Colonic mucosa (tissue), 4 donors: ENCODE measurements at regions not wholly inside any gene's neighbourhood (a gene's known extent, or its start where the extent isn't known, plus 50 kb on each side); places are given as distances from the start of the nearest gene placed in this dataset.

Experiments
- DNase-seq: peaks from one replicate; pipeline ENCODE4 v3.0.0-alpha.2; 2020
- H3K27ac ChIP-seq: fragments of 200-600 bp; one replicate; pipeline ENCODE4 v1.8.0; 2021
- H3K27me3 ChIP-seq: fragments of 200-600 bp; one replicate; pipeline ENCODE4 v1.8.0; 2021
- H3K36me3 ChIP-seq: fragments of 200-600 bp; one replicate; pipeline ENCODE4 v1.8.0; 2021
- H3K4me1 ChIP-seq: fragments of 200-600 bp; one replicate; pipeline ENCODE4 v1.8.0; 2021; ENCODE audit warnings: mild to moderate bottlenecking
- H3K4me3 ChIP-seq: fragments of 200-600 bp; one replicate; pipeline ENCODE4 v1.8.0; 2021
- H3K9ac ChIP-seq, 2 donors: one replicate each; pipeline ENCODE4 v1.7.0; 2013; ENCODE audit warnings: control low read depth in 2 of 2, low read depth in 2 of 2, low read length in 2 of 2
- H3K9me3 ChIP-seq: fragments of 200-600 bp; one replicate; pipeline ENCODE4 v1.8.0; 2021
- CTCF ChIP-seq: fragments of 200-600 bp; IDR thresholded peaks from one replicate; pipeline ENCODE4 v1.8.0; 2022; ENCODE audit warnings: antibody characterized with exemption, mild to moderate bottlenecking
- intact Hi-C: fragments of 100-400 bp; cut with DNase I; formaldehyde crosslinking; loops from one replicate; pipeline ENCODE4 v1.14.1; 2022
- donor health status: healthy.
- donor health status: DM: no; HTN: no; CAD: no.
- donor health status: DM: no; HTN: no; CAD: no.

DNA sequence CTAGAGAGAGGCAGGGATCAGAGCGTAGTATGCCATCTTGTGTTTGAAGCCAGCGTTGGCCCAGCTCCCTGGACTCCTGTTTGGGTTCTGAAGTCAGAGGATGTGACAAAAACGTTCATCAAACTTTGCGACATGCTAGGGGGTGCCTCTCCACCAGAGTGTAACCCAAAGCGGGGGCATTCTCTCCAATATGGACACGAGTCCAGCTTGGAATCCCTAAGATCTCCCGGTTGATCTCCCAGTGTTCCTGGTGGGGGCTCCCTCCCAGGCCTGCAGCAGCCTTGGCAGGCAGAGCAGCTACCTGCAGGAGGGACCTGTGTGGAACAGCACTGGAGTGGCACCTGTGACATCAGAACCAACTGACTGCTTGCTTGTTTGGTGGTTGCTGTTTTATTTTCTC lies 218.8 kb upstream of the ECI2 start:
- Histone ChIP-seq H3K4me1 (peaks cover 4% of the 10 kb centered on the region), H3K27ac (no peak overlapping the region), H3K4me3 (no peak overlapping the region), H3K27me3 (no peaks in the 10 kb centered on the region), H3K9ac (no peak overlapping the region), H3K36me3 (no peaks in the 10 kb centered on the region), H3K9me3 (no peaks in the 10 kb centered on the region)
- no peak for TF ChIP-seq CTCF
- DNase-seq: no peak
- intact Hi-C loops: no loop called here

GRCh38 chr6:4352731-4353130 lies 217.4 kb upstream of the ECI2 start:
- no peaks in the 10 kb centered on the region for H3K9me3 ChIP-seq
- intact Hi-C loops: no loop called here
- no peak for TF ChIP-seq CTCF
- no peaks in the 10 kb centered on the region for H3K27me3 ChIP-seq
- H3K4me1 ChIP-seq: no peaks in the 10 kb centered on the region
- no peak for DNase-seq
- H3K36me3 ChIP-seq: no peaks in the 10 kb centered on the region
- H3K9ac ChIP-seq: no peak overlapping the region
- peak overlapping the region; percentile 13 for H3K27ac ChIP-seq
- no peak overlapping the region for H3K4me3 ChIP-seq

GRCh38 chr6:4352322-4352669 lies 216.9 kb upstream of the ECI2 start:
- intact Hi-C loops: no loop called here
- no peak for TF ChIP-seq CTCF
- no peak overlapping the region for H3K9ac ChIP-seq
- no peaks in the 10 kb centered on the region for H3K9me3 ChIP-seq
- no peaks in the 10 kb centered on the region for H3K4me1 ChIP-seq
- DNase-seq: no peak
- H3K27ac ChIP-seq: peak overlapping the region; percentile 13
- no peak overlapping the region for H3K4me3 ChIP-seq
- H3K27me3 ChIP-seq: no peaks in the 10 kb centered on the region
- H3K36me3 ChIP-seq: no peaks in the 10 kb centered on the region

DNA sequence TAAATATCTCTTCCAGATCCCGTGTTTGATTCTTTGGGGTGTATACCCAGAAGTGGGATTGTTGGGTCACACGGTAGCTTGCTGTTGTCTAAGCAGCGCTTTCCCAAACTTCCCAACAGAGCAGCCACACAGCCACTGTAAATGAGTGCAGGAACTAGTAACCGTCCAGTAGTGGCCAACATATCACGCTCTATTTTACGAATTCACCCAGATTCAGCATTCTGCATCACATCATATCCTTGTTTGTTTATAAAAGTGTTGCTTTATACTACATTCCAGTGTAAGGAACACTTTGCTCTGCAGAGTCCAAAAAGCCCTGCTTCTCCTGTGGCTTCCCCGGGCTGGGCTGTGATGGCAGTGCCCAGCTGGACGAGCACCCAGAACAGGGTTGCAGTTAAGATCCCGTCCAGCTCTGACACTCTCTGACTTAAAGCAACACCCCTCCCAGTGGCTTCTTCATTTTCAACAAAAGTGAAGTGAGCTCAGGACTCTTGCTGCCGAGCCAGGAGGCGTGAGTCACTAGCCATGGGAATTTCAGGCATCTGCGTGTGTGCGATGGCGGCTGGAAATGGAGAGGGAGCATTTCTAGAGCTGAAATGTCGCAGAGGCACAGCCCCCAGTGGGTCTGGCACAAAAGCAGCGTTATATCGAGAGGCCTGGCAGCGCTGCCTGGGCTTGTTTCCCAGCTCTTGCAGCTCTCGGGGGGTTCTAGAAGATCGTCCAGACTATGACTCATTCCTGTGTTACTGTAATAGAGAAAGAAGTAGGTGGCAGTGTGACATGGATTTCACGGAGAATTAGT lies 216.3 kb upstream of the ECI2 start:
- peak; percentile 32 for DNase-seq
- H3K4me1 ChIP-seq: no peaks in the 10 kb centered on the region
- TF ChIP-seq CTCF: no peak
- H3K27ac ChIP-seq: peak overlapping the region; percentile 13
- intact Hi-C loops: no loop called here
- no peaks in the 10 kb centered on the region for H3K9me3 ChIP-seq
- no peaks in the 10 kb centered on the region for H3K27me3 ChIP-seq
- H3K9ac ChIP-seq: no peak overlapping the region
- no peak overlapping the region for H3K4me3 ChIP-seq
- H3K36me3 ChIP-seq: no peaks in the 10 kb centered on the region

- Histone ChIP-seq H3K9me3 (no peaks in the 10 kb centered on the region), H3K27me3 (no peaks in the 10 kb centered on the region), H3K9ac (no peak overlapping the region), H3K27ac (peak overlapping the region; percentile 13), H3K4me1 (no peaks in the 10 kb centered on the region), H3K4me3 (no peak overlapping the region), H3K36me3 (no peaks in the 10 kb centered on the region)
- intact Hi-C loops: no loop called here
- TF ChIP-seq CTCF: no peak
- no peak for DNase-seq
Observed at GRCh38 chr6:4350567-4351519, 215.5 kb upstream of the ECI2 start.
